ENCODE measurements at regions not wholly inside any gene's neighbourhood (a gene's known extent, or its start where the extent isn't known, plus 50 kb on each side); places are given as distances from the start of the nearest gene placed in this dataset.

DNA sequence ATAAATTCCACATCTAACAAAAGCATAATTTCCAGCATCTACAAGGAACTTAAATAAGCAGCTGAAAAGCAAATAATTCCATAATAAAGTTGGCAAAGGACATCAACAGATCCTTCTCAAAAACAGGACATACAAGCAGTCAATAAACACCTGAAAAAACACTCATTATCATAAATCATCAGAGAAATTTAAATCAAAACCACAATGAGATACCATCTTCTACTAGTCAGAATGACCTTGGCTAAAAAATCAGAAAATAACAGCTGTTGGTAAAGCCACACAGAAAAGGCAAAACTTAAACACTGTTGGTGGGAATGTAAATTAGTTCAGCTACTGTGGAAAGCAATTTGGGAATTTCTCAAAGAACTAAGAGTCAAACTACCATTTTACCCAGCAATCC, 1371.1 kb upstream of the ACO1 start:
- TF ChIP-seq EZH2 (IDR thresholded peaks at IDR 0.05): no peak
- TF ChIP-seq, protein P1, sequence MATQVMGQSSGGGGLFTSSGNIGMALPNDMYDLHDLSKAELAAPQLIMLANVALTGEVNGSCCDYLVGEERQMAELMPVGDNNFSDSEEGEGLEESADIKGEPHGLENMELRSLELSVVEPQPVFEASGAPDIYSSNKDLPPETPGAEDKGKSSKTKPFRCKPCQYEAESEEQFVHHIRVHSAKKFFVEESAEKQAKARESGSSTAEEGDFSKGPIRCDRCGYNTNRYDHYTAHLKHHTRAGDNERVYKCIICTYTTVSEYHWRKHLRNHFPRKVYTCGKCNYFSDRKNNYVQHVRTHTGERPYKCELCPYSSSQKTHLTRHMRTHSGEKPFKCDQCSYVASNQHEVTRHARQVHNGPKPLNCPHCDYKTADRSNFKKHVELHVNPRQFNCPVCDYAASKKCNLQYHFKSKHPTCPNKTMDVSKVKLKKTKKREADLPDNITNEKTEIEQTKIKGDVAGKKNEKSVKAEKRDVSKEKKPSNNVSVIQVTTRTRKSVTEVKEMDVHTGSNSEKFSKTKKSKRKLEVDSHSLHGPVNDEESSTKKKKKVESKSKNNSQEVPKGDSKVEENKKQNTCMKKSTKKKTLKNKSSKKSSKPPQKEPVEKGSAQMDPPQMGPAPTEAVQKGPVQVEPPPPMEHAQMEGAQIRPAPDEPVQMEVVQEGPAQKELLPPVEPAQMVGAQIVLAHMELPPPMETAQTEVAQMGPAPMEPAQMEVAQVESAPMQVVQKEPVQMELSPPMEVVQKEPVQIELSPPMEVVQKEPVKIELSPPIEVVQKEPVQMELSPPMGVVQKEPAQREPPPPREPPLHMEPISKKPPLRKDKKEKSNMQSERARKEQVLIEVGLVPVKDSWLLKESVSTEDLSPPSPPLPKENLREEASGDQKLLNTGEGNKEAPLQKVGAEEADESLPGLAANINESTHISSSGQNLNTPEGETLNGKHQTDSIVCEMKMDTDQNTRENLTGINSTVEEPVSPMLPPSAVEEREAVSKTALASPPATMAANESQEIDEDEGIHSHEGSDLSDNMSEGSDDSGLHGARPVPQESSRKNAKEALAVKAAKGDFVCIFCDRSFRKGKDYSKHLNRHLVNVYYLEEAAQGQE (IDR thresholded peaks at IDR 0.05; ENCODE audit: low read depth): no peak
- no peak for TF ChIP-seq JUND (IDR thresholded peaks at IDR 0.05)
- TF ChIP-seq, protein P2, sequence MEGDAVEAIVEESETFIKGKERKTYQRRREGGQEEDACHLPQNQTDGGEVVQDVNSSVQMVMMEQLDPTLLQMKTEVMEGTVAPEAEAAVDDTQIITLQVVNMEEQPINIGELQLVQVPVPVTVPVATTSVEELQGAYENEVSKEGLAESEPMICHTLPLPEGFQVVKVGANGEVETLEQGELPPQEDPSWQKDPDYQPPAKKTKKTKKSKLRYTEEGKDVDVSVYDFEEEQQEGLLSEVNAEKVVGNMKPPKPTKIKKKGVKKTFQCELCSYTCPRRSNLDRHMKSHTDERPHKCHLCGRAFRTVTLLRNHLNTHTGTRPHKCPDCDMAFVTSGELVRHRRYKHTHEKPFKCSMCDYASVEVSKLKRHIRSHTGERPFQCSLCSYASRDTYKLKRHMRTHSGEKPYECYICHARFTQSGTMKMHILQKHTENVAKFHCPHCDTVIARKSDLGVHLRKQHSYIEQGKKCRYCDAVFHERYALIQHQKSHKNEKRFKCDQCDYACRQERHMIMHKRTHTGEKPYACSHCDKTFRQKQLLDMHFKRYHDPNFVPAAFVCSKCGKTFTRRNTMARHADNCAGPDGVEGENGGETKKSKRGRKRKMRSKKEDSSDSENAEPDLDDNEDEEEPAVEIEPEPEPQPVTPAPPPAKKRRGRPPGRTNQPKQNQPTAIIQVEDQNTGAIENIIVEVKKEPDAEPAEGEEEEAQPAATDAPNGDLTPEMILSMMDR (IDR thresholded peaks at IDR 0.05 in 2 of 3, conservative IDR thresholded peaks at IDR 0.05 in 1 of 3; ENCODE audit: borderline replicate concordance in 1 of 3, insufficient read depth in 1 of 3, low read depth in 2 of 3, low read length in 2 of 3): no peak
